Hypothalamus (tissue), 51 donors: ENCODE measurements at regions not wholly inside any gene's neighbourhood (a gene's known extent, or its start where the extent isn't known, plus 50 kb on each side); places are given as distances from the start of the nearest gene placed in this dataset.
A peak's percentile ranks its signal among the peaks of the same experiment; 100 is the strongest.

ENCODE experiments used
- DNase-seq, 51 donors: peaks; one replicate each; lab custom pipeline; 2025; lab: John Stamatoyannopoulos, UW

DNA sequence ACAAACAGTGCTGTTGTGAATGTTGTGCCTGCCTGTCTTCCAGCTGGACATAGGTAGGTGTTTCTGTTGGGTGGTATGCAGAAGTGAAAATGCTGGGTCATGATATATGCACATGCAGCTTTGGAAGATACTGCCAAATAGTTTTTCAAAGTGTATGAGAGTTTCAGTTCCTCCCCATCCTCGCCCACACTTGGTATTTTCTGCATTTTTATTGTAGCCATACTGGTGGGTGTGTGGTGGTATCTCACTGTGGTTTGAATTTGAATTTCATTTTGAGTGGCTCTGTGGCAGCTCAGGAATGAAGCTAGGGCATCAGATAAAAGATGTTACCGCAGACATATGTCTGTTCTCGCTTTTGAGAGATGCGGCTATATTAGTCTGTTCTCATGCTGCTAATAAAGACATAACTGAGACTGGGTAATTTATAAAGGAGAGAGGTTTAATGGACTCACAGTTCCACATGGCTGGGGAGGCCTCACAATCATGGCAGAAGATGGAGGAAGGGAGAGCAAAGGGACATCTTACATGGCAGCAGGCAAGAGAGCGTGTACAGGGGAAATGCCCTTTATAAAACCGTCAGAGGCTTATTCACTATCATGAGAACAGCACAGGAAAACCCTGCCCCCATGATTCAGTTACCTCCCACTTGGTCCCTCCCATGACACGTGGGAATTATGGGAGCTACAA, 183.1 kb downstream of the CAND1 start:
- no peak for DNase-seq

DNA sequence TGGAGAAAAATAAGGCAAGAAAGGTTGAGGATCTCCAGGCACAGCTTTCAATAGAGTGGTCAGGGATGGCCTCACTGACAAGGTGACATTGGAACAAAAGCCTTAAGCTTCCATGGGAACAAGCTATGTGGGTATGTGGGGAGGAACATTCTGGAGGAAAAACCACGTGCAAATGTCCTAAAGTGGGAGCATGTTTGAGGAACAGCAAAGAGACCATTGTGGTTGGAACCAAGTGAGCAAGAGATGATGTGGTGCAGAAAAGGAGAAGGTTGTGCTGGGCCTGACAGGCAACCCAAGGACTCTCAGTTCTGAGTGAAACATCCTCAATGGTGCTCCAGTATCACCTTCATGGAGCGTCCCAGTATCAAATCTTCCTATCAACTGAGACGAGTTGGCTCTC, 184.0 kb downstream of the CAND1 start:
- DNase-seq = no peak

DNA sequence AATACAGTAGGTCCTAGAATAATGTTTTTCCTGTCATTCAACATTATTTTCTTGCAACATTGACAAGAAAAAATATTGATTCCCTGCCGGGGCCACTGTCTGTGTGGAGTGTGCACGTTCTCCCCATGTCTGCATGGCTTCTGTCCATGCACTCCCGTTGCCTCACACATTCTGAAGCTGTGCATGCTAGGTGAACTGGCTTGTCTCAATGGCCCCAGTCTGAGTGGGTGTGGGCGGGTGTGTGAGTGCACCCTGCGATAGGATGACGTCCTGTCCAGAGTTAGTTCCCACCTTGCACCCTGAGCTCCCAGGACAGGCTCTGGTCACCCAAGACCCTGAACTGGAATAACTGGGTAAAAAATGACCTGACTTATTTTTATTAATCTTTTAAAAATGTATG, 186.1 kb downstream of the CAND1 start:
- DNase-seq = no peak

DNA sequence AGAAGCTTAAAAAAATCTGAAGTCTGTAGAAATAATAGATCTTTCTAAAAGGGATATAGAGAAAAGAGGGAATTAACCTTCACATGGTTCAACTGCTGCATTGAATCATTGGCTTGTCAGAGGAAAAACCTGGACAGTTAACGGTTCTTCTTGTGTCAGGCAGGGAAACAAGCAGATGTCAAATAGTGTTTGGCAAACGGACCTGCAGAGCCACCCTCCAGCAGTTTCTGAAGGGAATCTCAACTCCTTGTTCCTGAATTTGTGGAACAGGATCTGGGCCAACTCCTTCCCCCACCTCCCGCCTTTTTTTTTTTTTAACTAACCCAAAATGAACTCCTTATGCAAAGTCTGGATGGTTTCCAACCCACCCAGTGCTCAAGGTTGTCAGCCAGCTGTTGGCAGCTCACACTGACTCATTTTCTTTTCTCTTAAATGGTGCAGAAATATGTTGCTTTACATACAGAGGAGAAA, 187.3 kb downstream of the CAND1 start:
- DNase-seq = peak in 3 of 51 donors; percentile 3 to 23 (median 8)

DNA sequence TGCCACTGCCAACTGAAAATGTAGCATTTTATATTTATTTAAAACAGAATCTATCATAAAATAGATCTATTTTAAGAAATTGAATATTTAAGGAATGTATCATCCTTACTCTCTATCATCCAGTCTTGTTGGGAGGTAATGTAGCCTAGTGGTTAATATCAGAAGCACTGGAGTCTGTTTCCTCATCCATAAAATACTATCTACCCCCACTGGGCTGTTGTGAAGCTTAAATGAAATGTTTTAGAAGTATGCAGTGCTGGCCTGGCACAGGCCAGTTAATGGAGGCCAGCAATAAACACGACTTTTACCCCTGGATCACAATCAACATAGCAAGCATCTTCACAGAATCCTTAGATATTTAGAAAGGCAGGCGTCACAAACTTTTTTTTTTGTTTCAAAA, 188.0 kb downstream of the CAND1 start:
- no peak for DNase-seq

DNA sequence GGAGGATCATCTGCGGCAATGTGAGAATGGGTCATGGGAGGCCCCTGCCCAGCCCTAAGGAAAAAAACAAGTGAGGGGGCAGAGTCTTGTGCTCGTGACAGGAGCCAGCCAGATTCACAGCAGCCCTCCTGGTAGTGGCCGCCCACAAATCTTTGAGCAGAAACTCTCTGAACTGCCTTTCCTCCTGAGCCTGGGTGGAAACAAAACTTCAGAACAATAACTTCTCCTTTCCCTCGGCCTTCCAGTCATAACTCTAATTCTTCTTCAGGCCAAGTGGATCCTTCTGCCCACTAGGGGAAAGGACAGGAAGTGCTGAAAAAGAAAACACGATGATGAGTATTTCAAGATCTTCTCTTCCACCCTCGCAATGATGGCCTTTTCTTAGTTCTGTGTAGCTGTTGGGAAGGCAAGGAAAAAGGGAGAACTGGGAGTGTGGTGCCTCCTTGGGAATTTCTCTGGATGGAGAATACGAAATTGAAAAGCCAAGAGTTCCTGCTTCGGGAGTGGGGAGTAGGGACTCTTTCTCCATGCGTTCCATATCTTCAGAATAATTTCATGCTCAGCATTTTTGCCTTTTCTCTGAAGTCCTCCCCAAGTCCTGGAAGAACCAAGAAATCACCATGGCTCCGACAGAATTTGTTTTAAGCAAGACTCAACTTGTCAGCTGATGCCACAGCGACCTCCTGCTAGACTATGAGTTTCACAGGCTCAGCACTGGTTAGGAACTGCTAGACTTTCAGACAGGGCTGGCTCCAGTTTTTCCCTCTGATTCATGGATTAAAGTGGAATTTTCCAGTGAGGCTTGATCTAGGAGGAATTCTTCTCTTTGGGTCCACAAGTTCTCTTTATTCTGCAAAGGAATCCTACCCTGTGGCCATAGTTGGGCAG, 188.9 kb downstream of the CAND1 start:
- no peak for DNase-seq

DNA sequence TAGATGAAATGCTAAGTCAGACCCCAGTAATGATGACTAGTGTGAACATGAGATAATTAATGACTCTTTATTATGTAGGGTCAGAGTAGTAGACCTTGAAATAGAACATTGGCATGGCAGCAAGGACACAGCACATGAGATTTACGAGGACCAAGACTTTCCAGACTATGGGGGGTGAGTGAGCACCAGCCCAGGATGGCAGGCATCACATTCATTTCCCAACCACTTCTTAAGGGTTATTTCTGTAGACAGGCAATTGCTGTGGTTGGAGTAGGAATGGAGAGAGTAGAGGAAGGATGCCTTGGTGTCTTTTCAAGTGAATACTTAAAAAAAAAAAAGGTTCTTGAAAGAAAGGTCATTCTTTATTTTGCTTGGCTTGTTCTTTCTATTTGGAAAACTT, 189.4 kb upstream of the DYRK2 start:
- no peak for DNase-seq

DNA sequence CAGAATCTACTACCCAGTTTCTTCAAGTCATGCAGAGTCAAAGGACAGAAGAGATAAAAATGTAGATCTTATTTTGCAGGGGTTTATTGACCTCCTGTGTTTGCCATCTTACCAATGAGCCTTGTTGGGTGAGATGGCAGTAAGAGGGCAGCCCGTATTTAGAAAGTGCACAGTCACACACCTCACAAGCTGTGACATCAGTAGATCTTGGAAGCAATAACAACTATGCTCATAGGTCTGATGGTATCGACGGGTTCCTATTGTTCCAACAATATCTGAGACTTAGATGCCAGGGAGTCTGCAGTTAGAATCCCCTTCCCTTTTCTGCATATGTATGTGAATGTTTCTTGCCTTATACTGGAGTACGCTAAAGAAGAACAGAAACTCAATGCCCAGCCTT, 189.0 kb upstream of the DYRK2 start:
- DNase-seq = no peak

DNA sequence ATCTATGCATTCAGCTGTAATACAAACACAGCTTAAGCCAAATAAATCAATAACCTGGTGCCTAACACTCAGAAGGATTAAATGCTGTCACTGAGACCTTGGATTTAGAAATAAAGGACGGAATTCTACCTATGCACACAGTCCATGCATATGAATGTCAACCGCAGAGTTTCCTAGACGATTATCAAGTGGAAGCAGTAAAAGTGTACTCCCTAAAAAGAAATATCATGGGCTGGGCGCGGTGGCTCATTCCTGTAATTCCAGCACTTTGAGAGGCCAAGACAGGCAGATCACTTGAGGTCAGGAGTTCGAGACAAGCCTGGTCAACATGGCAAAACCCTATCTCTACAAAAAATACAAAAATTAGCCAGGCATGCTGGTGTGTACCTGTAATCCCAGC, 188.2 kb upstream of the DYRK2 start:
- DNase-seq = no peak

DNA sequence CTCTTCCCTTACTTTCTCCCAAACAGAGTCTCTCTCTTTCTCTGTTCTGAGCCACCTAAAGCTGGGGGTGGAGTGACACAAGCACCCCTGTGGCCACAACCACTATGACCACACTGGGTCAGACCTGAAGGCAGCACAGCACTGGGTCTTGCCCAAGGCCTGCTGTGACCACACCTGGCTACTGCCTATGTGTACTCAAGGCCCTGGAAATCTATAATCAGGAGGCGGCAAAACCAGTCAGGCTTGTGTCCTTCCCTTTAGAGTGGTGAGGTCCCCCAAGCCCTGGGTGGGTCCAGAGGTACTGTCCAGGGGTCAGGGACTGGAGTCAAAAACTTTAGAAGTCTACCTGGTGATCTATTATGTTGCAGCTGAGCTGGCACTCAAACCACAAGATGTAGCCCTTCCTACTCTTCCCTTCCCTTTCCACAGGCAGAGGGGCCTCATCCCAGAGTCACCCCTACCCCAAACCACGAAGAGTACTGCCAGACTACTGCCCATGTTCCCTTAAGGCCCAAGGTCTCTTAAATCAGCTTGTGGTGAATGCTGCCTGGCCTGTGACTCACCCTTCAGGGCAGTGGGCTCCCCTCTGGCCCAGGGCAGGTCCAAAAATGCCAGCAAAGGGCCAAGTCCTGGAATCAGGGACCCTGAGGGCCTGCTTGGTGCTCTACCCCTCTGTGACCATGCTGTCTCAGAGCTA, 179.8 kb upstream of the DYRK2 start:
- DNase-seq = no peak

DNA sequence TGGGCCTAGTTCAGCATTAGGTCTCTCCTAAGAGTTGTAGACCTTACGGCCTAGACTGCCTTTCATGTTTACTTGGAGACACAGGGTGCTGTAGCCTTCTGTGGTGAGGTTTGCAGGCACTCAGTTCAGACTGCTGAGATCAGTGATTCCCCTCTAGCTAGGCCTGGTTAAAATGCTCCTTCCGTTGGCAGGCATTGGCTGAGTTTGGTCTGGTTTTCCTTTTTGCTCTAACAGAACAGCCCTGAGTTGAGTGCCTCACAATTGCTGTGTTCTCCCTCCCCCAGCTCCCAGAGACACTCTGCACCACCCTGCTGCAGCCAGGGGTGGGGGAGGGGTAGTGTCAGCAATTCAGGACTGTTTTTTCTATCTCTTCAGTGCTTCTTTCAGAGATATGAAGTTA, 178.9 kb upstream of the DYRK2 start:
- DNase-seq = peak in 19 of 51 donors; percentile 3 to 46 (median 17)

DNA sequence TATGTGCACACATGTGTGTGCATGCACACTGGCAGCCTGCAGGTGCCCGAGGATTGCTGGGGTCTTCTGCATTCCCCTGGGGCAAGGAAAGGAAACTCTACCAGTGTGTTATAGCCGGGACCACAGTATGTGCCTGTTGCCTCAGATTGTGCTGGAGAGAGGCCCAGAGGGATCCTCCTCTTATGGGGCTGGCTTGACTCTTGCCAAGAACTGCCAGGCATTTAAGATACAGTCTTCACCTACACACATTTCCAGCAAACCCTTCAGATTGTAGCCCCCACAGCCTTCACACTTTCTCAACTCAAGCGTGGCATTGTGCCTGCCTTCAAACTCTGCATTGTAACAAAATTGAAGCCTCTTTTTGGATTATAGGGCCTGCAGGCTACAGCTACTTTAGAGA, 176.7 kb upstream of the DYRK2 start:
- DNase-seq = peak in 1 of 51 donors; percentile 39

DNA sequence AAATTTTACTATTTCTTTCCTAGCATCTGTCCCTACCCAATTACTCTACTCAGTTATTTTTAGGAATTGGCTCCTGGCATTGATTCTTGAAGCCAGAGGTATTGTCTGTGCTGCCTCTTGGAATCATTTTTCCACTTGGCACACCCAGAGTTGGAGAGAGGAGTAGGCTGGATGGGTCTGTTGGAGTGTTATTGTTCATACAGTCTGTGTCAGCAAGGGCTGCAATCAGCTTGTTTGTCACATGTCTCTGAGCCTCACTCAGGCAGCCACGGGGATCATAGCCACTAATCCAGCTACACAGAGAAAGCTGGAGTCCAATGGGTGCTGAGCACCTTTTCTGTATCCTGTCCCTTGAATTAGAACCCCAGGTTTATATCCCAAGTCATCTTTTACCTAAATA, 176.0 kb upstream of the DYRK2 start:
- peak in 4 of 51 donors; percentile 14 to 25 (median 20) for DNase-seq

DNA sequence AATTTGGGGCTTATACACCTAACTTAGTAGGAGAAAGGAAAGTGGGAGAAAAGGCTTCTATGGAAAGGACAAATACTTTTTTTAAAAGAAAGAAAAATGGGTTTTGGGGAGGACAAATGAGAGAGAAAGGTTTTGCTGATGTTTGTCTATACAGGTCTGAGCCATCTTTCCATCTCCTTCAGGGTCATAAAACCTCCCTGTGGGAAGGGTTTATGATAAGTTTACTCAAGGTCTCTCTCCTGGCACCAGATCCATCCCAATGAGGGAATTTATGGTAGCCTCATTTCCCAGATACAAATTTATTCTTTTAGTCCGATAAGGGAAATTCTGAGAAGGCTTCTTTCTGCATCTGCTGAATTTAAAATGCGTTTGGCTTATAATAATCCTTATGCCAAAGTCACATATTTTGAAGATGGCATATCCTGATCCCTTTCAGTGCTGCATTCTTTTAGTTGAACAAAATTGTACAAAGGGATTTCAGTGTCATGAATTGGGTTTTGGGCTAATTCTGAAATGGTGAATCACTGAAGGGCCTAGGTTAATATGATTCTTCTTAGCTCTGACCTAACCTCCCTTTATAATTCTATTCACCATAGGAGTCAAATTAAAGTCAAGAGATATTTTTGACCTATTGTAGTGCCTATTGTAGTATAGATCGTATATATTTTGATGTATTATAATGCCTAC, 173.5 kb upstream of the DYRK2 start:
- DNase-seq = no peak

DNA sequence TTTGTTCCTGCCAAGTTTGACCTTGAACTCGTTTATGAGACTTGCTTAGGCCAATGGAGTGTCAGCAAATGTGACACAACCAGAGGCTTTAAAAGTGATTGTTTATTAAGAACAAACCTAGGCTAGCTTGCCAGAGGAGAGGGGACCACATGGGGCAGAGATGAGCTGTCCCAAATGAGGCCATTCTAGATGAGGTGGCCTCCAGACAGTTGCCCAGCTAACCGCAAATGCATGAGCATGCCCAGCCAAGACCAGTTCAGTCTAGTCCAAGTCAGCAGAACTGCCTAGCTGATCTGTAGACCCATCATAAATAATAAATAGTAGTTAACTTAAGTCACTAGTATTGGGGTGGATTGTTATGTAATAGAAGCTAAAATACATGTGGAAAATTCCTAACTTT, 172.8 kb upstream of the DYRK2 start:
- no peak for DNase-seq

DNA sequence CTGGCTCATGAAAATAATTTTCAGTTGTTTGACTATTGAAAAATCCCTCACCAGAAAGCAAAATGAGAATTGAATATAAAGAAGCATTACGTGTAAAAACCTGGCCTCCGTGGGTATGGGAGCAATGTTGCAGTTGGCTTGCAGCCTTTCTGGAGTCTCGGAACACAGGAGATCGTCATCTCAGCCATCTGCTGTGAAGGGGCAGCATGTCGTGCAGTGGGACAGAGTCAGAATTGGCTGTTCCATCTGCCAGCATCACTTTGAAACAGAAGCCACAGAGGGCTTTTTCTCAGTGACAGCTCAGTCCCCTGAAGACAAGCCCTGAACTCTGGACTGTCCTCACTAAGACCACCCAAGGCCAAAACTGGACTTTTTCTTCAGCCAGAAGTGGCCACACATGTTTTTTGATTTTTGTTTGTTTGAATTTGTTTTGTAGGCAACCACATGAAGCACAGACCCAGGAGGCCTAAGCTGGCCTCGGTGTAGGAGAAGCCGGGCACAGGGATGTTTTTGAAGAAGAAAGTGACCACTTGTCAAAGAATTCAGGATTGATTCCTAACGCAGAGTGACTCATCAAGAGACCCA, 170.8 kb upstream of the DYRK2 start:
- DNase-seq = no peak

DNA sequence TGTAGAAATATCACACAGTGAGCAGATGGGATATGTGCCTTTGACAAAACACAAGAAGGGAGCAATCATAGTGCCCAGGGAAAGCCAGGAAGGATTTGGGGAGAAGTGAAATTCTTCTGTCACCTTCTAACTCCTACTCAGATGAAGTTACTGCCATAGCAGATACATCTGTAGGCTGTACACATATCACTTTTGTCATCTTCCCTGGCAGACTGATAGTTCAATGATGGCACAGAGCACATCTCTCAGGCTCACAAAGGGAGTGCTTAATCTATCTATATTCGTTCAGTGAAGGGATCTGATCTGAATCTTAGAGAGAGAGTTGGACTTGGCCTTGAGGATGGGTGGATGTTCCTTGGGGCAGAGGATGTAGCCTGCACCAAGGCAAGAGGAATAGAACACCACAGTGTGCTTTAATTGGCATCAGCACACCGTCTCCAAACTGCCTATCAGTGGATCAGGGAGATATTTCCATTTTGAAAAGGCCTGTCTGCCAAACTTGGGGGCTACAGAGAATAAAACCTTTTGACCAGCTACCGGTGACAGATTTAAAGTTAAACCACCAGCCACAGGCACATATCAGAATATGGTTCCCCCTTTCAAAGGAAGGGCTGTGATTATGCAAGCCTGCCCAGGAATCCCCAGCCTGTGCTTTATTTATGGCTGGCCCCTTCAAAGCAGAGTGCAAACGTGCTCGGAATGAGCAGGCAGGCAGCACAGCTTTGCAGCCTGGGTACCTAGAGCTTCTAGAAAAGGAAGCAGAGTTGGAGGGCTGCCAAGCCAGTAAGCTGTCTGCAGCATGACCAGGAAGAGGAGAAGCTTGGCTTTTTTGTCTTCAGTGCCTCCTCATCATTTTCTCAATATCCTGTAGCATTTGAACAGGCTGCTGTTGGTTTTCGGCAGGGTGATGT, 165.5 kb upstream of the DYRK2 start:
- DNase-seq = peak in 38 of 51 donors; percentile 2 to 71 (median 37)

DNA sequence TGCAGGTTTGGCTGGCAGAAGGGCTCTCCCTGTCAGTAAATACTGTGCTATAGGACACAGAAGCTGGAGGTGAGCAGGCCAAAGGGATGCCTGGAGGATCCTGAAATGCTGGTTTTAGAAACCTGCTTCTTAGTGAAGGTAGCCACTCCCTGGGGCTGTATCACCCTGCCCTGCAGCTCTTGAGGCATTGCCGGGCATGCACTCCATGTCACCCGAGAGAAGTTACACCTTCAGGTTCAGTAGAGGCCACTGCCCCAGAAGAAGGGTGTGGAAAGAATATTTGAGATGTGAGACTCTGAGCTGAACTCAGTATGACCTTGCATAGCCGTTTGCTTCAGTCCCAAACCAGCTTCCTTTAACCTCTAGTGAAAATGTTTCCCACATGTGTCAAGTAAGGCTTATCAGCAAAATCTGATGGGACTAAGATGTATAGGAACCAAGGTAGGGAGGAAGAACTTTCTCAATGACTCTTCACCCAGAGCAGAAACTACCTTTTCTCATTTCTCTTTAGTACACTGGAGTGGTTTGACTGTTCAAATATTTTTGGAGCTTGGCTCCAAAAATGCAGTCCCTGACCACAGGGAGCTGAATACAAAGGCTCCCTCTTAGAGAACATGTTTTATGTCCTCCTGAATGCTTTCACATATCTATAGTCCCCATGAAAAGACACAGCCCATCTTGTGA, 164.5 kb upstream of the DYRK2 start:
- no peak for DNase-seq
